ENCODE measurements at regions not wholly inside any gene's neighbourhood (a gene's known extent, or its start where the extent isn't known, plus 50 kb on each side); places are given as distances from the start of the nearest gene placed in this dataset.

DNA sequence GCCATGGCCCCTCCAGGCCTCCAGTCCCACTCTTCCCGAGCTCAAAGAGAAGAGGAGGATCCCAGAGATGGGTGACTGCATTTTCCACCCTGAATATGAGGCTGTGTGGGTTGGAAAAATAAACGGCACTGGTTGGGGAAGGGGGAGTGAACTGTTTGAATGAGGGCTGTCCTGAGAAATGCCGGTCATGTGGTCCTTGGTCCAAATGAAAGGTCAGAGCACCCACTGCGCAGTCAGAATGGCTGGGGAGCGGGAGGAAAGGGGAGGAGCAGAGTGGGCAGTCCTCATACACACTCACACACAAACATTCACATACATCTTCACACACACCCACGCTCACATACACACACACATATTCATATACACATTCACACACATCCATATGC lies 83.1 kb downstream of the MRPL14 start:
- TF ChIP-seq CTCF (IDR thresholded peaks at IDR 0.05) (no peak), POLR2AphosphoS5 (IDR thresholded peaks at IDR 0.05) (no peak), EP300 (IDR thresholded peaks at IDR 0.05) (no peak), POLR2A (IDR thresholded peaks at IDR 0.05) (no peak)

Measured in sigmoid colon (tissue), 4 donors.